Endothelial cell (in vitro differentiated cells): ENCODE measurements at regions not wholly inside any gene's neighbourhood (a gene's known extent, or its start where the extent isn't known, plus 50 kb on each side); places are given as distances from the start of the nearest gene placed in this dataset.

ENCODE experiments used
- DNase-seq: peaks from one replicate; pipeline ENCODE4 v3.0.0; 2021; ENCODE audit warnings: low spot score
- H3K27ac Mint-ChIP-seq: one replicate; pipeline ENCODE4 v1.8.0; 2021; ENCODE audit warnings: mixed read lengths, inconsistent platforms; ENCODE audit not compliant: unreplicated experiment
- H3K27me3 Mint-ChIP-seq: one replicate; pipeline ENCODE4 v1.8.0; 2021; ENCODE audit warnings: mild to moderate bottlenecking, moderate library complexity, mixed read lengths, inconsistent platforms; ENCODE audit not compliant: unreplicated experiment
- H3K36me3 Mint-ChIP-seq: one replicate; pipeline ENCODE4 v1.8.0; 2021; ENCODE audit warnings: mild to moderate bottlenecking, low read depth, mixed read lengths, inconsistent platforms; ENCODE audit not compliant: unreplicated experiment
- H3K4me1 Mint-ChIP-seq: one replicate; pipeline ENCODE4 v1.8.0; 2021; ENCODE audit warnings: mild to moderate bottlenecking, mixed read lengths, inconsistent platforms; ENCODE audit not compliant: unreplicated experiment
- H3K4me3 Mint-ChIP-seq: one replicate; pipeline ENCODE4 v1.8.0; 2021; ENCODE audit warnings: mild to moderate bottlenecking, mixed read lengths, inconsistent platforms; ENCODE audit not compliant: unreplicated experiment
- H3K9me3 Mint-ChIP-seq: one replicate; pipeline ENCODE4 v1.8.0; 2021; ENCODE audit warnings: mixed read lengths, inconsistent platforms; ENCODE audit not compliant: unreplicated experiment
- TF ChIP-seq, protein P1 (sequence below): fragments of 200-600 bp; sonication (generic); IDR thresholded peaks from one replicate; pipeline ENCODE4 v1.5.0; 2021; ENCODE audit warnings: antibody characterized with exemption; ENCODE audit not compliant: unreplicated experiment

DNA sequence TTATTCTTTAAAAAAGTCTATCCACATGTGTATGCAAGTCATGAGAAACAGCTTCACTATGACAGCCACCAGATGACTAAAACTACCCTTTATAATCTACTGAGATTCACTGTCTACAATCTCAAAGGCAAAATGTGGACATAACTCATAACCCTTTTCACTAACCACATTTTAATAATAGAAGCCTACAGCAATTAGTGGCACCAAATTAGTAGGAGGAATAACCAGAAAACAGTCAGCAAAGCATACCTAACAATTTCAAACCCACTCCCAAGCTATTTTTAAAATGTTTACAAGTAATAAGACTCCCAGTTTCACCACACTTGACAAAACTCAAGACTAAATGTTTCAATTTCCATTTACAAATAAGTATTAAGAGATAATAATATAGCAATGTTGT is 442.9 kb downstream of the PTPRC start:
- DNase-seq, result no peak
- Mint-ChIP-seq H3K4me1 (peaks cover 3% of the 10 kb centered on the region), H3K36me3 (no peaks in the 10 kb centered on the region), H3K4me3 (no peak overlapping the region), H3K27me3 (no peaks in the 10 kb centered on the region), H3K27ac (no peak overlapping the region), H3K9me3 (no peaks in the 10 kb centered on the region)
- TF ChIP-seq, protein P1, sequence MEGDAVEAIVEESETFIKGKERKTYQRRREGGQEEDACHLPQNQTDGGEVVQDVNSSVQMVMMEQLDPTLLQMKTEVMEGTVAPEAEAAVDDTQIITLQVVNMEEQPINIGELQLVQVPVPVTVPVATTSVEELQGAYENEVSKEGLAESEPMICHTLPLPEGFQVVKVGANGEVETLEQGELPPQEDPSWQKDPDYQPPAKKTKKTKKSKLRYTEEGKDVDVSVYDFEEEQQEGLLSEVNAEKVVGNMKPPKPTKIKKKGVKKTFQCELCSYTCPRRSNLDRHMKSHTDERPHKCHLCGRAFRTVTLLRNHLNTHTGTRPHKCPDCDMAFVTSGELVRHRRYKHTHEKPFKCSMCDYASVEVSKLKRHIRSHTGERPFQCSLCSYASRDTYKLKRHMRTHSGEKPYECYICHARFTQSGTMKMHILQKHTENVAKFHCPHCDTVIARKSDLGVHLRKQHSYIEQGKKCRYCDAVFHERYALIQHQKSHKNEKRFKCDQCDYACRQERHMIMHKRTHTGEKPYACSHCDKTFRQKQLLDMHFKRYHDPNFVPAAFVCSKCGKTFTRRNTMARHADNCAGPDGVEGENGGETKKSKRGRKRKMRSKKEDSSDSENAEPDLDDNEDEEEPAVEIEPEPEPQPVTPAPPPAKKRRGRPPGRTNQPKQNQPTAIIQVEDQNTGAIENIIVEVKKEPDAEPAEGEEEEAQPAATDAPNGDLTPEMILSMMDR, result no peak

GRCh38 chr1:199082778-199083389 is 444.0 kb downstream of the PTPRC start:
- Mint-ChIP-seq H3K27ac (no peak overlapping the region), H3K4me3 (no peak overlapping the region), H3K9me3 (no peaks in the 10 kb centered on the region), H3K4me1 (peaks cover 7% of the 10 kb centered on the region), H3K27me3 (no peaks in the 10 kb centered on the region), H3K36me3 (no peaks in the 10 kb centered on the region)
- TF ChIP-seq, protein P1, result no peak
- no peak for DNase-seq

DNA sequence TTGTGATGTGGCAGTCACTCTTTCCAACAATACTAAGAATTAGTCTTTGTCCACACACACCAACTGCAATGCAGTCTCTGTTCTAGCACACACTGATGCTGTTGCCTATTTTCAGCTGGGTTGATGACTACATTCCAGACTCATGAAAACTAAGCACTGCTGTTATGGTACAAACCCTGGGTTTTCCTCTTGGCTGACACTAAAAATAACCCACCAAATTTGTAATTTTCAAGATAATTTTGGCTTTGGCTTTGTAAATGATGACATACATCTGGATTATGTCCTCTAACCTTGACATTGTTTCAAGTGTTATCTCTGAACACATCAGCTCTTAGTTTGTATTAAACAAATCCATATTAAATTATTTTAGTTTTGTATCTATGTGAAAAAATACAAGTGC is 444.8 kb downstream of the PTPRC start:
- DNase-seq, result no peak
- no peaks in the 10 kb centered on the region for H3K9me3 Mint-ChIP-seq
- H3K36me3 Mint-ChIP-seq, result no peaks in the 10 kb centered on the region
- H3K4me3 Mint-ChIP-seq, result no peak overlapping the region
- H3K27ac Mint-ChIP-seq, result no peak overlapping the region
- H3K27me3 Mint-ChIP-seq, result no peaks in the 10 kb centered on the region
- TF ChIP-seq, protein P1, result no peak
- peaks cover 7% of the 10 kb centered on the region for H3K4me1 Mint-ChIP-seq

GRCh38 chr1:199084293-199084692 is 445.5 kb downstream of the PTPRC start:
- no peak overlapping the region for H3K27ac Mint-ChIP-seq
- H3K27me3 Mint-ChIP-seq, result no peaks in the 10 kb centered on the region
- H3K9me3 Mint-ChIP-seq, result no peaks in the 10 kb centered on the region
- peaks cover 7% of the 10 kb centered on the region for H3K4me1 Mint-ChIP-seq
- DNase-seq, result no peak
- no peaks in the 10 kb centered on the region for H3K36me3 Mint-ChIP-seq
- TF ChIP-seq, protein P1, result no peak
- H3K4me3 Mint-ChIP-seq, result no peak overlapping the region

DNA sequence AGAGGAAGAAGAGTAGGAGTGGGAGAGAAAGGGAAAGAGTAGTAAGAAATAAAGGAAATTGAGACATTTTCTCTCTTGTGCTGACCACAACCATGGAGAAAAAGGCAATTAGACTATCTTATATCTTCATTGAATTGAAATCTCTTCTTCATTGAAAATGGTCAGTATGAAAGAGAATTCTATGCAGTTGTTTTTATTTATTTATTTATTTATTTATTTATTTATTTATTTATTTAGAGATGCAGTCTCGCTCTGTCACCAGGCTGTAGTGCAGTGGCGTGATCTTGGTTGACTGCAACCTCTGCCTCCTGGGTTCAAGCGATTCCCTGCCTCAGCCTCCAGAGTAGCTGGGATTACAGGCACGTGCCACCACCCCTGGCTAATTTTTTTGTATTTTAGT is 447.1 kb downstream of the PTPRC start:
- Mint-ChIP-seq H3K4me1 (peaks cover 7% of the 10 kb centered on the region), H3K36me3 (no peaks in the 10 kb centered on the region), H3K9me3 (no peaks in the 10 kb centered on the region), H3K27me3 (no peaks in the 10 kb centered on the region), H3K27ac (no peak overlapping the region), H3K4me3 (no peak overlapping the region)
- TF ChIP-seq, protein P1, result no peak
- no peak for DNase-seq
